ENCODE measurements at regions not wholly inside any gene's neighbourhood (a gene's known extent, or its start where the extent isn't known, plus 50 kb on each side); places are given as distances from the start of the nearest gene placed in this dataset.

GRCh38 chr5:6317116-6317798 is 61.1 kb downstream of the MED10 start:
- TF ChIP-seq CTCF (IDR thresholded peaks at IDR 0.05) (no peak), POLR2AphosphoS5 (IDR thresholded peaks at IDR 0.05) (no peak), POLR2A (IDR thresholded peaks at IDR 0.05; ENCODE audit: low read depth) (no peak), EP300 (IDR thresholded peaks at IDR 0.05) (no peak)
